CD14-positive monocyte (primary cell): ENCODE measurements at regions not wholly inside any gene's neighbourhood (a gene's known extent, or its start where the extent isn't known, plus 50 kb on each side); places are given as distances from the start of the nearest gene placed in this dataset.

Experiments used
- DNase-seq, 3 donors: peaks; one replicate each; pipeline ENCODE4 v3.0.0-alpha.2; 2011 to 2022
- H2AFZ ChIP-seq: 2 replicates; pipeline ENCODE4 v1.6.0; 2012; ENCODE audit warnings: mild to moderate bottlenecking, low read depth, low read length, inconsistent platforms; ENCODE audit not compliant: insufficient read depth, poor library complexity, severe bottlenecking
- H3K27ac ChIP-seq, 2 donors: 1 replicate in 1 of 2; 2 replicates in 1 of 2; pipeline ENCODE4 v1.5.1; 2012 to 2013; ENCODE audit warnings: low read length in 2 of 2, control low read depth in 1 of 2, inconsistent platforms in 1 of 2, low read depth in 1 of 2, mild to moderate bottlenecking in 1 of 2
- H3K27me3 ChIP-seq, 2 donors: one replicate each; pipeline versions ENCODE4 v1.6.0 to v1.6.1; 2011 to 2013; ENCODE audit warnings: low read length in 2 of 2; ENCODE audit not compliant: control insufficient read depth in 2 of 2, insufficient read depth in 2 of 2
- H3K36me3 ChIP-seq, 2 donors: replicated peaks in 1 of 2; 1 replicate in 1 of 2; 2 replicates in 1 of 2; pipeline versions ENCODE4 v1.5.1 to v1.6.1; 2012 to 2013; ENCODE audit warnings: low read length in 2 of 2, control low read depth in 1 of 2, inconsistent platforms in 1 of 2, mild to moderate bottlenecking in 1 of 2; ENCODE audit not compliant: insufficient read depth in 2 of 2, control insufficient read depth in 1 of 2
- H3K4me1 ChIP-seq, 2 donors: 1 replicate in 1 of 2; 2 replicates in 1 of 2; pipeline versions ENCODE4 v1.5.1 to v1.6.1; 2012 to 2013; ENCODE audit warnings: low read length in 2 of 2, control low read depth in 1 of 2, inconsistent platforms in 1 of 2, mild to moderate bottlenecking in 1 of 2, moderate library complexity in 1 of 2; ENCODE audit not compliant: insufficient read depth in 2 of 2, control insufficient read depth in 1 of 2
- H3K4me2 ChIP-seq: replicated peaks from 2 replicates; pipeline ENCODE3; 2012; ENCODE audit warnings: low read length, moderate library complexity, mild to moderate bottlenecking; ENCODE audit not compliant: poor library complexity, severe bottlenecking; ENCODE audit errors: extremely low read depth
- H3K4me3 ChIP-seq, 3 experiments: fragments of 200-600 bp in 1 of 3; sonication (generic) in 1 of 3; replicated peaks in 1 of 3; 1 replicate in 2 of 3; 2 replicates in 1 of 3; pipeline ENCODE4 v1.5.1; 2011 to 2013; ENCODE audit warnings: low read length in 3 of 3, mild to moderate bottlenecking in 3 of 3, control low read depth in 2 of 3, low read depth in 2 of 3, inconsistent platforms in 1 of 3, moderate library complexity in 1 of 3
- H3K79me2 ChIP-seq: 2 replicates; pipeline ENCODE4 v1.6.0; 2012; ENCODE audit warnings: mild to moderate bottlenecking, control low read depth, inconsistent platforms, low read length, moderate library complexity; ENCODE audit not compliant: insufficient read depth
- H3K9ac ChIP-seq: 2 replicates; pipeline ENCODE4 v1.6.0; 2017; ENCODE audit warnings: low read length, mild to moderate bottlenecking; ENCODE audit not compliant: insufficient read depth, poor library complexity, severe bottlenecking
- H3K9me3 ChIP-seq, 2 donors: replicated peaks in 1 of 2; 1 replicate in 1 of 2; 2 replicates in 1 of 2; pipeline versions ENCODE4 v1.5.1 to v1.6.1; 2012 to 2013; ENCODE audit warnings: low read length in 2 of 2, control low read depth in 1 of 2; ENCODE audit not compliant: control insufficient read depth in 1 of 2, insufficient read depth in 1 of 2
- H4K20me1 ChIP-seq: 2 replicates; pipeline ENCODE4 v1.6.0; 2012; ENCODE audit warnings: mild to moderate bottlenecking, low read length, control low read depth, moderate library complexity; ENCODE audit not compliant: insufficient read depth
- H3K27ac Mint-ChIP-seq, 7 donors: one replicate each; pipeline ENCODE4 v1.8.0; 2020; ENCODE audit warnings: mild to moderate bottlenecking in 7 of 7, mixed read lengths in 7 of 7, moderate library complexity in 6 of 7, inconsistent platforms in 2 of 7
- H3K27me3 Mint-ChIP-seq, 3 donors: one replicate each; pipeline ENCODE4 v1.8.0; 2021 to 2022; ENCODE audit warnings: low read depth in 3 of 3, mild to moderate bottlenecking in 3 of 3, mixed read lengths in 3 of 3, moderate library complexity in 3 of 3, inconsistent platforms in 1 of 3
- H3K36me3 Mint-ChIP-seq, 2 donors: one replicate each; pipeline ENCODE4 v1.8.0; 2020; ENCODE audit warnings: mixed read lengths in 2 of 2, inconsistent platforms in 1 of 2, mild to moderate bottlenecking in 1 of 2
- H3K4me1 Mint-ChIP-seq: one replicate; pipeline ENCODE4 v1.8.0; 2020; ENCODE audit warnings: mild to moderate bottlenecking, mixed read lengths
- H3K4me3 Mint-ChIP-seq, 2 donors: one replicate each; pipeline ENCODE4 v1.8.0; 2020; ENCODE audit warnings: mild to moderate bottlenecking in 2 of 2, mixed read lengths in 2 of 2, moderate library complexity in 1 of 2
- H3K9me3 Mint-ChIP-seq, 7 donors: one replicate each; pipeline ENCODE4 v1.8.0; 2020 to 2022; ENCODE audit warnings: mixed read lengths in 7 of 7, mild to moderate bottlenecking in 6 of 7, moderate library complexity in 6 of 7, inconsistent platforms in 2 of 7
- CTCF ChIP-seq: fragments of 200-600 bp; IDR thresholded peaks from one replicate; pipeline ENCODE4 v1.8.0; 2022; ENCODE audit warnings: antibody characterized with exemption, mild to moderate bottlenecking
- WGBS: methylation state at CpG from one replicate; pipeline ENCODE4 v1.1.5; 2013; ENCODE audit warnings: missing lambda C conversion rate; ENCODE audit not compliant: insufficient coverage; 5-methylcytosine and 5-hydroxymethylcytosine counted together
- intact Hi-C, 2 donors: fragments of 100-400 bp; cut with micrococcal nuclease; formaldehyde crosslinking; loops; one replicate each; pipeline versions ENCODE4 v1.15.0 to v1.15.1; 2023

- no peak for DNase-seq
- no peak overlapping the region for H3K27ac ChIP-seq
These were observed 113.4 kb upstream of the SLC25A33 start for GRCh38 chr1:9425859-9426258.

GRCh38 chr1:9426291-9426711 lies 113.0 kb upstream of the SLC25A33 start:
- H3K27me3 Mint-ChIP-seq = peaks cover 26 to 39% (median 31%) of the 10 kb centered on the region in 3 donors
- H3K4me3 ChIP-seq = peak overlapping the region in 1 of 3 experiments; percentile 18
- no peaks in the 10 kb centered on the region for H4K20me1 ChIP-seq

More at GRCh38 chr1:9425859-9426258, 113.4 kb upstream of the SLC25A33 start:
- peaks cover 0 to 4% (median 0%) of the 10 kb centered on the region in 7 donors for H3K9me3 Mint-ChIP-seq
- Histone ChIP-seq H3K36me3 (no peaks in the 10 kb centered on the region), H3K4me2 (peak overlapping the region; percentile 41), H3K9me3 (peaks cover 0 to 3% of the 10 kb centered on the region in 2 donors), H4K20me1 (no peaks in the 10 kb centered on the region), H2AFZ (peak overlapping the region; percentile 51), H3K9ac (no peak overlapping the region), H3K27me3 (peaks cover 0 to 12% of the 10 kb centered on the region in 2 donors), H3K4me1 (peaks cover 27 to 34% of the 10 kb centered on the region in 2 donors), H3K79me2 (no peaks in the 10 kb centered on the region), H3K4me3 (peak overlapping the region in 1 of 3 experiments; percentile 18)
- H3K36me3 Mint-ChIP-seq = no peaks in the 10 kb centered on the region
- peaks cover 32% of the 10 kb centered on the region for H3K4me1 Mint-ChIP-seq
- peak overlapping the region in 1 of 7 donors; percentile 25 for H3K27ac Mint-ChIP-seq
- intact Hi-C loops = loop anchor here in 1 of 2 donors (5.0 kb wide), 1 partner anchor 111 kb away; the partner anchor contains the start of gene SLC25A33
- H3K27me3 Mint-ChIP-seq = peaks cover 26 to 41% (median 31%) of the 10 kb centered on the region in 3 donors
- TF ChIP-seq CTCF = no peak
- whole genome bisulfite sequencing = 0% methylated on average over 1 of the region's 7 CpGs
- H3K4me3 Mint-ChIP-seq = peak overlapping the region; percentile 20 to 62

More at GRCh38 chr1:9426291-9426711, 113.0 kb upstream of the SLC25A33 start:
- Mint-ChIP-seq H3K36me3 (no peaks in the 10 kb centered on the region), H3K4me1 (peaks cover 32% of the 10 kb centered on the region), H3K4me3 (peak overlapping the region; percentile 20 to 62), H3K9me3 (peaks cover 0 to 4% (median 0%) of the 10 kb centered on the region in 7 donors), H3K27ac (peak overlapping the region in 1 of 7 donors; percentile 21)
- Histone ChIP-seq H3K4me2 (peak overlapping the region; percentile 41), H2AFZ (peak overlapping the region; percentile 51), H3K27ac (no peak overlapping the region), H3K9ac (no peak overlapping the region), H3K4me1 (peaks cover 27 to 34% of the 10 kb centered on the region in 2 donors), H3K27me3 (peaks cover 0 to 12% of the 10 kb centered on the region in 2 donors), H3K36me3 (no peaks in the 10 kb centered on the region), H3K9me3 (peaks cover 0 to 3% of the 10 kb centered on the region in 2 donors), H3K79me2 (no peaks in the 10 kb centered on the region)
- intact Hi-C loops = loop anchor here in 1 of 2 donors (5.0 kb wide), 1 partner anchor 111 kb away; the partner anchor contains the start of gene SLC25A33
- WGBS = 0% methylated on average over 10 of the region's 13 CpGs
- peak in 2 of 3 donors; percentile 4 to 24 for DNase-seq
- no peak for TF ChIP-seq CTCF
